GM12891 (cell line): ENCODE measurements at regions not wholly inside any gene's neighbourhood (a gene's known extent, or its start where the extent isn't known, plus 50 kb on each side); places are given as distances from the start of the nearest gene placed in this dataset.

Source experiments
- POLR2A ChIP-seq: IDR thresholded peaks from 2 replicates; pipeline ENCODE4 v1.6.1; 2011; ENCODE audit warnings: low read depth, low read length, control low read depth
- POLR2AphosphoS5 ChIP-seq: IDR thresholded peaks from 2 replicates; pipeline ENCODE4 v1.6.1; 2011; ENCODE audit warnings: low read depth, low read length, control low read depth
- POU2F2 ChIP-seq: IDR thresholded peaks from 2 replicates; pipeline ENCODE4 v1.6.1; 2011; ENCODE audit warnings: low read depth, mild to moderate bottlenecking, control low read depth, low read length, moderate library complexity
- SPI1 ChIP-seq: IDR thresholded peaks from 2 replicates; pipeline ENCODE4 v1.6.1; 2011; ENCODE audit warnings: low read depth, low read length, control low read depth
- TAF1 ChIP-seq: IDR thresholded peaks from 2 replicates; pipeline ENCODE4 v1.6.1; 2011; ENCODE audit warnings: low read depth, low read length, control low read depth

GRCh38 chr4:24425863-24426262 lies 158.5 kb downstream of the DHX15 start:
- TF ChIP-seq POLR2A (no peak), POLR2AphosphoS5 (no peak), TAF1 (no peak), SPI1 (no peak), POU2F2 (no peak)
